ENCODE measurements at regions not wholly inside any gene's neighbourhood (a gene's known extent, or its start where the extent isn't known, plus 50 kb on each side); places are given as distances from the start of the nearest gene placed in this dataset.
A peak's percentile ranks its signal among the peaks of the same experiment; 100 is the strongest.

- TF ChIP-seq MAX (IDR thresholded peaks at IDR 0.05) = no peak
- TF ChIP-seq ZNF44 (CRISPR knock-in tag; IDR thresholded peaks at IDR 0.05) = no peak
- TF ChIP-seq, protein P1, sequence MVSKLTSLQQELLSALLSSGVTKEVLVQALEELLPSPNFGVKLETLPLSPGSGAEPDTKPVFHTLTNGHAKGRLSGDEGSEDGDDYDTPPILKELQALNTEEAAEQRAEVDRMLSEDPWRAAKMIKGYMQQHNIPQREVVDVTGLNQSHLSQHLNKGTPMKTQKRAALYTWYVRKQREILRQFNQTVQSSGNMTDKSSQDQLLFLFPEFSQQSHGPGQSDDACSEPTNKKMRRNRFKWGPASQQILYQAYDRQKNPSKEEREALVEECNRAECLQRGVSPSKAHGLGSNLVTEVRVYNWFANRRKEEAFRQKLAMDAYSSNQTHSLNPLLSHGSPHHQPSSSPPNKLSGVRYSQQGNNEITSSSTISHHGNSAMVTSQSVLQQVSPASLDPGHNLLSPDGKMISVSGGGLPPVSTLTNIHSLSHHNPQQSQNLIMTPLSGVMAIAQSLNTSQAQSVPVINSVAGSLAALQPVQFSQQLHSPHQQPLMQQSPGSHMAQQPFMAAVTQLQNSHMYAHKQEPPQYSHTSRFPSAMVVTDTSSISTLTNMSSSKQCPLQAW (CRISPR knock-in tag; IDR thresholded peaks at IDR 0.05) = peak; percentile 65
- TF ChIP-seq ZNF180 (CRISPR knock-in tag; IDR thresholded peaks at IDR 0.05; ENCODE audit: borderline replicate concordance, low read depth) = no peak
- no peak for TF ChIP-seq ZNF343 (CRISPR knock-in tag; IDR thresholded peaks at IDR 0.05)
- peak; percentile 44; the same call in 1 of the 2 replicates for TF ChIP-seq NFKB2 (CRISPR knock-in tag; IDR thresholded peaks at IDR 0.05; ENCODE audit: borderline replicate concordance)
- no peak for TF ChIP-seq ZNF160 (CRISPR knock-in tag; IDR thresholded peaks at IDR 0.05)
- TF ChIP-seq HOXA7 (CRISPR knock-in tag; IDR thresholded peaks at IDR 0.05) = no peak
- TF ChIP-seq, protein P2, sequence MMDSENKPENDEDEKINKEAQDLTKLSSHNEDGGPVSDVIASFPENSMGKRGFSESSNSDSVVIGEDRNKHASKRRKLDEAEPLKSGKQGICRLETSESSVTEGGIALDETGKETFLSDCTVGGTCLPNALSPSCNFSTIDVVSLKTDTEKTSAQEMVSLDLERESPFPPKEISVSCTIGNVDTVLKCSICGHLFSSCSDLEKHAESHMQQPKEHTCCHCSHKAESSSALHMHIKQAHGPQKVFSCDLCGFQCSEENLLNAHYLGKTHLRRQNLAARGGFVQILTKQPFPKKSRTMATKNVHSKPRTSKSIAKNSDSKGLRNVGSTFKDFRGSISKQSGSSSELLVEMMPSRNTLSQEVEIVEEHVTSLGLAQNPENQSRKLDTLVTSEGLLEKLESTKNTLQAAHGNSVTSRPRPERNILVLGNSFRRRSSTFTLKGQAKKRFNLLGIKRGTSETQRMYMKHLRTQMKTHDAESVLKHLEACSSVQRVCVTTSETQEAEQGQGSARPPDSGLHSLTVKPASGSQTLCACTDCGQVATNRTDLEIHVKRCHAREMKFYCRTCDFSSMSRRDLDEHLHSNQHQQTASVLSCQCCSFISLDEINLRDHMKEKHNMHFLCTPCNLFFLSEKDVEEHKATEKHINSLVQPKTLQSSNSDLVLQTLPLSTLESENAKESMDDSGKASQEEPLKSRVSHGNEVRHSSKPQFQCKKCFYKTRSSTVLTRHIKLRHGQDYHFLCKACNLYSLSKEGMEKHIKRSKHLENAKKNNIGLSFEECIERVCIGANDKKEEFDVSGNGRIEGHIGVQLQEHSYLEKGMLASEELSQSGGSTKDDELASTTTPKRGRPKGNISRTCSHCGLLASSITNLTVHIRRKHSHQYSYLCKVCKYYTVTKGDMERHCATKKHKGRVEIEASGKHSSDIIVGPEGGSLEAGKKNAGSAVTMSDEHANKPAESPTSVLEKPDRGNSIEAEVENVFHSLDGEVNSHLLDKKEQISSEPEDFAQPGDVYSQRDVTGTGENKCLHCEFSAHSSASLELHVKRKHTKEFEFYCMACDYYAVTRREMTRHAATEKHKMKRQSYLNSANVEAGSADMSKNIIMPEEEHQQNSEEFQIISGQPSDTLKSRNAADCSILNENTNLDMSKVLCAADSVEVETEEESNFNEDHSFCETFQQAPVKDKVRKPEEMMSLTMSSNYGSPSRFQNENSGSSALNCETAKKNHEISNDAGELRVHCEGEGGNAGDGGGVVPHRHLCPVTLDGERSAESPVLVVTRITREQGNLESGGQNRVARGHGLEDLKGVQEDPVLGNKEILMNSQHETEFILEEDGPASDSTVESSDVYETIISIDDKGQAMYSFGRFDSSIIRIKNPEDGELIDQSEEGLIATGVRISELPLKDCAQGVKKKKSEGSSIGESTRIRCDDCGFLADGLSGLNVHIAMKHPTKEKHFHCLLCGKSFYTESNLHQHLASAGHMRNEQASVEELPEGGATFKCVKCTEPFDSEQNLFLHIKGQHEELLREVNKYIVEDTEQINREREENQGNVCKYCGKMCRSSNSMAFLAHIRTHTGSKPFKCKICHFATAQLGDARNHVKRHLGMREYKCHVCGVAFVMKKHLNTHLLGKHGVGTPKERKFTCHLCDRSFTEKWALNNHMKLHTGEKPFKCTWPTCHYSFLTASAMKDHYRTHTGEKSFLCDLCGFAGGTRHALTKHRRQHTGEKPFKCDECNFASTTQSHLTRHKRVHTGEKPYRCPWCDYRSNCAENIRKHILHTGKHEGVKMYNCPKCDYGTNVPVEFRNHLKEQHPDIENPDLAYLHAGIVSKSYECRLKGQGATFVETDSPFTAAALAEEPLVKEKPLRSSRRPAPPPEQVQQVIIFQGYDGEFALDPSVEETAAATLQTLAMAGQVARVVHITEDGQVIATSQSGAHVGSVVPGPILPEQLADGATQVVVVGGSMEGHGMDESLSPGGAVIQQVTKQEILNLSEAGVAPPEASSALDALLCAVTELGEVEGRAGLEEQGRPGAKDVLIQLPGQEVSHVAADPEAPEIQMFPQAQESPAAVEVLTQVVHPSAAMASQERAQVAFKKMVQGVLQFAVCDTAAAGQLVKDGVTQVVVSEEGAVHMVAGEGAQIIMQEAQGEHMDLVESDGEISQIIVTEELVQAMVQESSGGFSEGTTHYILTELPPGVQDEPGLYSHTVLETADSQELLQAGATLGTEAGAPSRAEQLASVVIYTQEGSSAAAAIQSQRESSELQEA (CRISPR knock-in tag; IDR thresholded peaks at IDR 0.05; ENCODE audit: not compliant biosample characterization) = no peak
- TF ChIP-seq, protein P3, sequence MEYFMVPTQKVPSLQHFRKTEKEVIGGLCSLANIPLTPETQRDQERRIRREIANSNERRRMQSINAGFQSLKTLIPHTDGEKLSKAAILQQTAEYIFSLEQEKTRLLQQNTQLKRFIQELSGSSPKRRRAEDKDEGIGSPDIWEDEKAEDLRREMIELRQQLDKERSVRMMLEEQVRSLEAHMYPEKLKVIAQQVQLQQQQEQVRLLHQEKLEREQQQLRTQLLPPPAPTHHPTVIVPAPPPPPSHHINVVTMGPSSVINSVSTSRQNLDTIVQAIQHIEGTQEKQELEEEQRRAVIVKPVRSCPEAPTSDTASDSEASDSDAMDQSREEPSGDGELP (IDR thresholded peaks at IDR 0.05; ENCODE audit: borderline replicate concordance, low read depth) = peak; percentile 73; the same call in 1 of the 2 replicates
- TF ChIP-seq ZNF614 (CRISPR knock-in tag; IDR thresholded peaks at IDR 0.05; ENCODE audit: borderline replicate concordance) = peak; percentile 41; the same call in 1 of the 2 replicates
- no peak for TF ChIP-seq PRPF4 (IDR thresholded peaks at IDR 0.05; ENCODE audit: low read depth, low read length, poor library complexity, severe bottlenecking)
- no peak for TF ChIP-seq POLR2AphosphoS2 (IDR thresholded peaks at IDR 0.05; ENCODE audit: low read depth, low read length)
- no peak for TF ChIP-seq ZNF597 (CRISPR knock-in tag; IDR thresholded peaks at IDR 0.05)
- TF ChIP-seq PAWR (CRISPR knock-in tag; IDR thresholded peaks at IDR 0.05; ENCODE audit: borderline replicate concordance) = no peak
Measured at GRCh38 chr16:85162478-85163277, 50.4 kb upstream of the CIBAR2 start (continued).
